Esophagus squamous epithelium (tissue), 5 donors: ENCODE measurements at regions not wholly inside any gene's neighbourhood (a gene's known extent, or its start where the extent isn't known, plus 50 kb on each side); places are given as distances from the start of the nearest gene placed in this dataset.

Experiments
- DNase-seq: peaks from one replicate; lab custom pipeline; 2025; lab: John Stamatoyannopoulos, UW
- H3K27ac ChIP-seq, 4 donors: fragments of 200-600 bp; sonication (generic); one replicate each; pipeline ENCODE4 v1.5.1; 2016 to 2019; ENCODE audit warnings: mild to moderate bottlenecking in 1 of 4
- H3K27me3 ChIP-seq, 4 donors: fragments of 200-600 bp; sonication (generic); 1 replicate in 3 of 4; 2 replicates in 1 of 4; pipeline versions ENCODE4 v1.5.1 to v1.6.0; 2017 to 2021; ENCODE audit warnings: antibody characterized with exemption in 1 of 4
- H3K36me3 ChIP-seq, 3 donors: fragments of 200-600 bp; sonication (generic); one replicate each; pipeline ENCODE4 v1.5.1; 2016 to 2019
- H3K4me1 ChIP-seq, 3 donors: fragments of 200-600 bp; sonication (generic); one replicate each; pipeline ENCODE4 v1.5.1; 2017 to 2019
- H3K4me3 ChIP-seq, 4 donors: fragments of 200-600 bp; sonication (generic); 1 replicate in 3 of 4; 2 replicates in 1 of 4; pipeline ENCODE4 v1.5.1; 2016 to 2019; ENCODE audit warnings: mild to moderate bottlenecking in 2 of 4, moderate library complexity in 1 of 4
- H3K9me3 ChIP-seq, 3 donors: fragments of 200-600 bp; sonication (generic); one replicate each; pipeline ENCODE4 v1.5.1; 2016 to 2019
- CTCF ChIP-seq, 6 experiments: fragments of 450-650 bp in 4 of 6; fragments of 200-600 bp in 2 of 6; sonication (generic) in 2 of 6; IDR thresholded peaks; one replicate each; pipeline ENCODE4 v1.5.1; 2016 to 2019; ENCODE audit warnings: antibody characterized with exemption in 6 of 6, mild to moderate bottlenecking in 4 of 6, moderate library complexity in 4 of 6
- POLR2A ChIP-seq, 4 donors: fragments of 450-650 bp; IDR thresholded peaks; one replicate each; pipeline ENCODE4 v1.6.1; 2017; ENCODE audit warnings: antibody characterized with exemption in 4 of 4, mild to moderate bottlenecking in 4 of 4, moderate library complexity in 3 of 4
- WGBS, 2 donors: methylation state at CpG; one replicate each; pipeline ENCODE4 v1.1.5; 2018; 5-methylcytosine and 5-hydroxymethylcytosine counted together
- intact Hi-C: fragments of 100-400 bp; cut with DNase I; formaldehyde crosslinking; loops from one replicate; pipeline ENCODE4 v1.15.0; 2022
- donor health status: DM: yes; HTN: yes; CAD: no.

DNA sequence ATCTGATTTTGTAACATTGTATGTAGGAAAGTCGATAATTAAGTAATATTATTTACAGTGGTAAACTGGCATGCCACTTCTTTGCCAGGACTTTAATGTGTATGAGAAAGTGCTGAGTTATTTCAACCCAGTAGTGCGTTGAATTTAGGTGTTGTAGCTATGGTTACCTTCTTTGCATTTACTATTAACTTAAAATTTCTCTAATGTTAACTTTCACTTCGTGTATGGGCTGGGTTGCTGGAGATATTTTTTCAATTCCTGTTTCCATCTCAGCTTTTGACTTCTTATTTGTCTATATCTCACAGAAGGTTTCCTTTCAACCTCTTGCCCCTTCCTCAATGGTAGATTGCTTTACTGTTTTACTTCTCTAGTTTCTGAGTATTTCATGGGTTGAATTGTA, 1345.6 kb downstream of the FSCB start:
- no peaks in the 10 kb centered on the region for H3K4me1 ChIP-seq
- H3K4me3 ChIP-seq: no peak overlapping the region
- H3K9me3 ChIP-seq: no peaks in the 10 kb centered on the region
- DNase-seq: no peak
- H3K27ac ChIP-seq: no peak overlapping the region
- no peaks in the 10 kb centered on the region for H3K27me3 ChIP-seq
- WGBS, 2 donors: 45 to 60% methylated on average over 3 of the region's 3 CpGs
- no peak for TF ChIP-seq CTCF (IDR thresholded peaks at IDR 0.05)
- TF ChIP-seq POLR2A (IDR thresholded peaks at IDR 0.05): no peak
- no peaks in the 10 kb centered on the region for H3K36me3 ChIP-seq
- intact Hi-C loops: no loop called here

GRCh38 chr14:43157661-43158060, 1349.4 kb downstream of the FSCB start:
- intact Hi-C loops: no loop called here
- no peaks in the 10 kb centered on the region for H3K4me1 ChIP-seq
- no peak for DNase-seq
- no peaks in the 10 kb centered on the region for H3K9me3 ChIP-seq
- 63 to 69% methylated on average over 2 of the region's 2 CpGs for WGBS, 2 donors
- H3K4me3 ChIP-seq: no peak overlapping the region
- no peak overlapping the region for H3K27ac ChIP-seq
- TF ChIP-seq POLR2A (IDR thresholded peaks at IDR 0.05) (no peak), CTCF (IDR thresholded peaks at IDR 0.05) (no peak)
- no peaks in the 10 kb centered on the region for H3K27me3 ChIP-seq
- H3K36me3 ChIP-seq: no peaks in the 10 kb centered on the region

GRCh38 chr14:43155924-43156323, 1351.2 kb downstream of the FSCB start:
- intact Hi-C loops: no loop called here
- DNase-seq: no peak
- no peak overlapping the region for H3K4me3 ChIP-seq
- H3K27ac ChIP-seq: no peak overlapping the region
- no peaks in the 10 kb centered on the region for H3K36me3 ChIP-seq
- TF ChIP-seq POLR2A (IDR thresholded peaks at IDR 0.05) (no peak), CTCF (IDR thresholded peaks at IDR 0.05) (no peak)
- 62 to 71% methylated on average over 2 of the region's 2 CpGs for WGBS, 2 donors
- H3K4me1 ChIP-seq: no peaks in the 10 kb centered on the region
- no peaks in the 10 kb centered on the region for H3K27me3 ChIP-seq
- no peaks in the 10 kb centered on the region for H3K9me3 ChIP-seq

DNA sequence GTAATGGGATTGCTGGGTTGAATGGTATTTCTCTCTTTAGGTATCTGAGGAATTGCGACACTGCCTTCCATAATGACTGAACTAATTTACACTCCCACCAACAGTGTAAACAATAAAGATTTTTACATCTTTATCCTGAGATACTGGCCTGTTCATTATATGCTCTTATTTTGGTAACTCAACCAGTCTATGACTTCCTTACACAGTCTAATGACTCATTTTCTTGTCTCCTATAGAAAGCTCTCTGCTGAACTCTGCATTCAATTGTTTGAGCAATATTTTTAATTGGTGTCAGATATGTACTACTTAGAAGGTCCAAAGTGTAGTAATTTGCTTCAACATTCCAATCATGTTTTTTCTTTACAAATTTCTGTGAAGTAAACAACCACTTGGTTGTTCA, 1351.8 kb downstream of the FSCB start:
- no peak overlapping the region for H3K4me3 ChIP-seq
- no peak overlapping the region for H3K27ac ChIP-seq
- intact Hi-C loops: no loop called here
- no peaks in the 10 kb centered on the region for H3K4me1 ChIP-seq
- no peak for DNase-seq
- H3K27me3 ChIP-seq: no peaks in the 10 kb centered on the region
- no peaks in the 10 kb centered on the region for H3K9me3 ChIP-seq
- WGBS, 2 donors: 58 to 79% methylated on average over 1 of the region's 1 CpG
- TF ChIP-seq CTCF (IDR thresholded peaks at IDR 0.05) (no peak), POLR2A (IDR thresholded peaks at IDR 0.05) (no peak)
- no peaks in the 10 kb centered on the region for H3K36me3 ChIP-seq

- Histone ChIP-seq H3K9me3 (no peaks in the 10 kb centered on the region), H3K4me3 (no peak overlapping the region), H3K4me1 (no peaks in the 10 kb centered on the region), H3K27ac (no peak overlapping the region), H3K27me3 (no peaks in the 10 kb centered on the region), H3K36me3 (no peaks in the 10 kb centered on the region)
- DNase-seq: no peak
- intact Hi-C loops: no loop called here
- WGBS, 2 donors: 52 to 60% methylated on average over 3 of the region's 3 CpGs
- TF ChIP-seq CTCF (IDR thresholded peaks at IDR 0.05): no peak
- TF ChIP-seq POLR2A (IDR thresholded peaks at IDR 0.05): no peak
These were observed 1359.6 kb downstream of the FSCB start for GRCh38 chr14:43147485-43147884.
